ENCODE measurements at regions not wholly inside any gene's neighbourhood (a gene's known extent, or its start where the extent isn't known, plus 50 kb on each side); places are given as distances from the start of the nearest gene placed in this dataset.

DNA sequence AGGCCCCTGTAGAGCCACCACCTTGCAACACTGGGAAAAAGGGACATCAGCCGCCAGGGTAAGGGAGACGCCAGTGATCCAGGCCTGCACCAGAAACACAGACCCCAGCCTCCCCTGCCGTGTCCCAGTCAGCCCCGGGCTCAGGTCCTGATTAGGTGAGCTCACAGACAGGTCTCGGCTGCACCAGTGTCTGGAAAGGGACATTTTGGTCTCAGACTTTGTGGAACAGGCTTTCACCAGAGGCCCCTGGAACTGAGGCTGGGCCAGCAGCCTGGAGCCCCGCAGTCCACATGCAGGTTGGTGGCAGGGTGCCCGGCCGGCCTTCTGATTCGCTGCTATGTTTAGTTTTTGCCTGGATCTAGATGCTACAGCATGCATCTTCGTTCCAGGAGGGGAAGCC lies 369.0 kb upstream of the IRX4 start:
- TF ChIP-seq EZH2phosphoT487 (IDR thresholded peaks at IDR 0.05; ENCODE audit: borderline replicate concordance, low read length) (no peak), CTCF (IDR thresholded peaks at IDR 0.05; ENCODE audit: low read depth, low read length, poor library complexity, severe bottlenecking) (no peak)

Data from DOHH2 (cell line).